ENCODE measurements at regions not wholly inside any gene's neighbourhood (a gene's known extent, or its start where the extent isn't known, plus 50 kb on each side); places are given as distances from the start of the nearest gene placed in this dataset.
"Not testable (repeated sequence)": the region's sequence is repeated elsewhere in the genome, so short reads cannot be mapped to it uniquely, and the experiment has no call there.

DNA sequence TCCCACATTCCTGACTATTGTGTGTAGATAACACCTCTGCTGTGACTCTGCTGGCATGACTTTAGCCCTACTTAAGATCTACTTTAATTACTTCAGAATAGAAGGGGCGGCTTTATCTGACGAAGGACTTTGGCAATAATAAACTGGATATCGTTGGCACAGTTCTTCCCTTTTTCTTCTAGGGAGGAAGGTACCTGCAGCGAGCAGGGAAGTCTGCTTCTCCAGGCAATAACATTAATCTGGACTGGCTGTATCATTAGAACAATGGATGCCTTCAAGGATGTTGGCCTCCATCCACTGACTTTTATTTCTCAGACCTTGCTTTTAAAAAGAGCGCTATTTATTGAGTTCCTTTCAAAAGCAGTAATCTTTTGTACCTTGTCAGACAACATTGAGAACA lies 172.6 kb upstream of the THSD7A start:
- no peak for DNase-seq (ENCODE audit: low read depth in 2 of 2)

DNA sequence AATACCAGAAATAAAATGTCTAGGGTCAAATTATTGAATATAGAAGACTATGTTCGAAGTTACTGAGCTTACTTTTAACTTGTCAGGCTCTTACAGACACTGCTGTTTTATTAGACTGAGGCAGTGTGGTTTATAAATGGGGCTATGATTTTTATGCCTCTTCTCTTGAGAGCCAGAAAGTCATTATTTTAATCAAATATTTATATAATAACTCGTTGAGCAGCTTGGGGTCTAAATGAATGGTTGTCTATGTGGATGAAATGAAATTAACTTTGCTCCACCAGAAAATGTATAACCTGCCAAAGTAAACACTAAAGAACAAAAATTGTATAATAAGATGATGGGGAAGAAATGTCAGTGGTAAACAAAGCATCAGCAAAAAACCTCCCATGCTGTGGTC lies 175.6 kb upstream of the THSD7A start:
- no peak for DNase-seq (ENCODE audit: low read depth in 2 of 2)

DNA sequence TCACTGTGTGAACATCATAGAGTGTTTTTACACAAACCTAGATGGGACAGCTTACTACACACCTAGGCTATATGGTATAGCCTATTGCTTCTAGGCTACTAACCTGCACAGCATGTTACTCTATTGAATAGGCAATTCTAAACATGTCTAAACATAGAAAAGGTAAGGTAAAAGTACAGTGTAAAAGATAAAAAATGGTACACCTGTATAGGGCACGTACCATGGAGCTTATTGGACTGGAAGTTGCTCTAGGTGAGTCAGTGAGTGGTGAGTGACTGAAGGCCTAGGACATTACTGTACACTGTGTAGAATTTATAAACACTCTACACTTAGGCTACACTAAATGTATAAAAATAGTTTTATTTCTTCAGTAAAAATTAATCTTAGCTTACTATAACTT lies 182.0 kb upstream of the THSD7A start:
- DNase-seq (ENCODE audit: low read depth in 2 of 2): no peak

DNA sequence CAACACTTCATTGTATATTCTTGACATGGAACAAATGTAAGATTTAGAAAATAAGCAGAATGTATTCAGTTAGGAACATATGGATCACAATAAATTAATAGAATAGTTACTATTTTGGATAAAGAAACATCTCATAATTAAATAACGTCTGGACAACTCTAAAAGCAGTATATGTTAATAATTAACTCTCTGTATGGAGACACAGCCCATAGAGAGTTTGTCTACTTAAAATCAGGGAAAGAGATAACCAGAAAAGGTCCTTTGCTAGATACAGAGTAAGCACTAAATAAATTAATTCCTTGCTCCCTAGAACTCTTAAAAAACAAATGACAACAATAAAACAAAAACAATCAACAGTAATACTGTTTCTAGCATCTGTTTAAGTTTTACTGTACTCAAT lies 184.4 kb upstream of the THSD7A start:
- no peak for DNase-seq (ENCODE audit: low read depth in 2 of 2)

DNA sequence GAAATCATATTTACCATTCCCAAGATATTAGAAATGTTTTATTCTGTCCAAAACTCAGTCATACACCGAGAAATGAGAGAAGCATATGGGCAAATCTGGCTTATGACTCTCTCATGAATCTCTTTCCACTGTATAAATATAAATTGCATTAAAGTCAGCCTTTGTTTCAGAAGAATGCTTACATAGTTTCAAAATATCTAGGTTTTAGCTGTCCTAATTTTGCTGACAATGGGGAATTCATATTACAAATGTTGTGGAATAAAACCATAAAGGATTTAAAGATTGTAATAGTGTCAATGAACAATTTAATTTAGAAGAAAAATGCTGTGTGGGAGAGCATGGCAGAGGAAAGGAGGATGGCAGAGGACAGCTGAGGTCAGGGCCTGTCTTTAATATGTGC lies 185.0 kb upstream of the THSD7A start:
- no peak for DNase-seq (ENCODE audit: low read depth in 2 of 2)

DNA sequence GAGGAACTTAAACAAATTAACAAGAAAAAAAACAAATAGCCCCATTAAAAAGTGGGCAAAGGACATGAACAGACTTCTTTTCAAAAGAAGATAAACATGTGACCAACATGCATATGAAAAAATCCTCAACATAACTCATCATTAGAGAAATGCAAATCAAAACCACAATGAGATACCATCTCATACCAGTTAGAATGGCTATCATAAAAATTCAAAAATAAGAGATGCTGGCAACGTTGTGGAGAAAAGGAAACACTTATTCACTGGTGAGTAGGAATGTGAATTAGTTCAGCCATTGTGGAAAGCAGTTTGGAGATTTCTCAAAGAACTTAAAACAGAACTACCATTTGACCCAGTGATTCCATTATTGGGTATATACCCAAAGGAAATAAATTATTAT lies 189.1 kb upstream of the TMEM106B start:
- not testable (repeated sequence) for DNase-seq (ENCODE audit: low read depth in 2 of 2)

DNA sequence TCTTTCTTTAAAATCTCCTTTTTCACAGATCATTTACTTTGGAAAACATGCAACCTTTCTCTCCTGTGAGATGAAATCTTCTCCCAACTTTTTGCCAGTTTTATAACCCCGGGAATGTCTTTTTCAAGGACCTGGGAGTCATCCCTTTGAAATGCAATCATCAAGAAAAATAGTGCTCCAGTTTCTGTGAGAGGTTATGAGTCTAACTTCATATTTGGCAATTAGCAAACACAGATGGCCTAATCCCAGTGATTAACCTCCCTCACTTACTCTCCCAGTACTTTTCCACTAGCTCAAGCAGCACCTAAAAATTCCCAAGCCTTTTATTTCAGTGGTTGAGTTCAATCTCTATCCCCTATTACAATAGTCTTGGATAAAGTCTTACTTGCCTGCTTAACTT lies 185.8 kb upstream of the TMEM106B start:
- no peak for DNase-seq (ENCODE audit: low read depth in 2 of 2)

DNA sequence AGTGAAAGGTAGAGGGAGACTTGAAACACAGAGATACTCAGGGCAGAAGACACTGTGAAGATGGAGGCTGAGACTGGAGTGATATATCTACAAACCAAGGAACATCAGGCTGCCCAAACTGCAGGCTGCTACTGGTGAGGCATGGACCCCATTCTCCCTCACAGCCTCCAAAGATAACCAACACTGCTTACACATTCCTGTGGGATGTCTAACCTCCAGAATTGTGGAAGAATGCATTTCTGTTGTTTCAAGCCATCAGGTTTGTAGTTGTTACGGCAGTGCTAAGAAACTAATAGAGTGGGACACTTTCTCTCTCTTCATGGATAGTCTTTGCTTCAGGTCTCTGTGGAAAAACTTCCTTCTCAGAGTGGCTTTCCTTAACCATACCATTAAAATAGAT lies 182.6 kb upstream of the TMEM106B start:
- DNase-seq (ENCODE audit: low read depth in 2 of 2): no peak

DNA sequence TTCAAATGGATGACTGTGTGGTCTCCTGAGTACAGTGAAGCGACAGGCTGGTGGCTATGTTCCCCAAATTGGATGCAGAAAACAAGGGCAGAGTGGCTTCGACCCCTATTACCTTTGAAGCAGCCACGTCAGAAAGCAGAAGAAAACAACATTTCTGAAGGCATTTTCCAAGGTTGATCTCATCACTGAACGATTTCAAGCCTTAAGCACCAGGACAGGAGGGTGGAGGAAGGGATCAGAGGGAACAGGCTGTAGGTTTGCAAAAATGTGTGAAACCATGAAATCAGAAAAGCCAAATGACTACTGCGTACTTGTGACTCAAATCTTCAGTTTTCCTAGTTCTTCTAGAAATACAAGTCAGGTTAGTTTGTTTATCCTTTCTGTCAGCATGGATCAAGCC lies 181.0 kb upstream of the TMEM106B start:
- DNase-seq (ENCODE audit: low read depth in 2 of 2): no peak

DNA sequence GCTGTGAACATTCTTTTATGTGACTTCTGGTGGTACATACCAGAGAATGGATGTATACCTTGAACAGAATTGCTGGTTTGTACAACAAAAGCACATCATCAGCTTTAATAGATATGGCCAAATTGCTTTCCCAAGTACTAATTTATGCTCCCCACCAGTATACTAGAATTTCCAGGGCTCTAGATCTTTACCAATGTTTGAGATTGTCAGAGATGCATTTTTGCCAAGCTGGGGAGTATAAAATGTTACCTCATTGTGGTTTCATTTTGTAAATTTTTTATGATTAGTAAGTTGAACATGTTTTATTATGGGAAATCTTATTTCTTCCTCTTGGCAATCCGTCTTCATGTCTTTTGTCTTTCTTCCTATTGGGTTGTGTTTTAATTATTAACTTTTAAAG lies 179.9 kb upstream of the TMEM106B start:
- no peak for DNase-seq (ENCODE audit: low read depth in 2 of 2)

DNA sequence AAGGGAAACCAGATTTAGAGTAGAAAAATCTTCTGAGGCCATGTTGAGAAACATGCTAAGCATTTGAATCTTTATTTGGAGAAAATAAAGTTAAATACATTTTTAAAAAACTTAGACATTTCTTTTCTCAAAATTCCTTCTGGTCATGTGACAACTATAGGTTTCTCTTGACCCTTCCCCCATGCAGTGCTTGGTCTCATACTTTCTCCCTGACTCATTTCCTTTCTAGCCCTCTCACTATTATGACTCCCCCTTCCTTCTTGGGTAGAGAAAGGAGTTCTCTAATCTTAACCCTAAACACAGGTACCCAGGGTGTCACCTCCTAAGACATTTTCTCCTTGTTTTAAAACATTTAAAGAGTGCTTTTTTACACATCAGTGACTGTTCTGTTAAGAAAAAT lies 179.5 kb upstream of the TMEM106B start:
- no peak for DNase-seq (ENCODE audit: low read depth in 2 of 2)

DNA sequence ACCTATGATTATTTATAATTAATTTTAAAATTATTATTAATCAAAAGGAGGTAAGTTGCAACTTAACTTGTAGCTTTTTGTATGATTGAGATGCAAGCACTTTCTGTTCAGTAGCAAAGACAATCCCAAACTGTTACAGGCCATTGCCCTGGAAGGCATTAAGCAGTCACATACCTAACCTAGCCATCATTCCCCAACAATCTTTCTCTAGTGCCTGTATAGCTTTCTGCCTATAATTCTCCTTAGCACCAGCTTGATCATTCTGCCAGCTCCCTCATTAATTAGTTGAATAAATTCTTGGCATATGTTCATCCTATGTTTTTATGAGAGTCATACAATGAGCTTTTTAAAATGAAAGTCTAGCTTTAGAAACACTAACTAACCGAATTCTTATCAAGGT lies 178.9 kb upstream of the TMEM106B start:
- no peak for DNase-seq (ENCODE audit: low read depth in 2 of 2)

DNA sequence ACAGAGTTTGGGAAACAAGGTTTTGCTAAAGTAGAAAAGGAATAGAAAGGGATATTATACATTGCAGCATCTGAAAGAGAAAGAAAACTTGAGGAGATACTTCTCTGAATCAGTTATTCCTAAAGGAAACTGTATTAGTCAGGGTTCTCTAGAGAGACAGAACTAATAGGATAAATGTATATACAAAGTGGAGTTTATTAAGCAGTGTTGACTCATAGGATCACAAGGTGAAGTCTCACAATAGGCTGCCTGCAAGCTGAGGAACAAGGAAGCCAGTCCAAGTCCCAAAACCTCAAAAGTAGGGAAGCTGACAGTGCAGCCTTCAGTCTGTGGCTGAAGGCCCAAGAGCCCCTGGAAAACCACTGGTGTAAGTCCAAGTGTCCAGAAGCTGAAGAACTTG lies 167.6 kb upstream of the TMEM106B start:
- DNase-seq (ENCODE audit: low read depth in 2 of 2): not testable (repeated sequence)

DNA sequence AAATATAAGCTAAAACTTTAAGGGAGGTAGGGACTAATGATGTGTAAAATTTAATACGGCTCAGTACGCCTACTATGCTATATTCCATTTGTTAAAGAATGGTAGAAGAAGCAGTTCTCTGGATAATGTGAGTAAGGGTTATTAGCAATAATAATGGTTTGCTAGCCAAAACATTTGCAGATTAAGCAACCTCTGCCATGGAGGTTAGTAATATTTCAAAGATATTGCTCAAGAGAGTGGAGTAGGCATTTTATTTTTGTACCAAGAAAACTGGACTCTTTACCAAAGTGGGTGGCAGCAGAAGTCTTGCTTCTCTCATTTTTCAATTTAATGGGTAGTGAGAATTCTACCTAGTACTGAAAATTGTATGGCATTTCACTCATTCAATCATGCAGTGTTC lies 158.9 kb upstream of the TMEM106B start:
- DNase-seq (ENCODE audit: low read depth in 2 of 2): no peak

DNA sequence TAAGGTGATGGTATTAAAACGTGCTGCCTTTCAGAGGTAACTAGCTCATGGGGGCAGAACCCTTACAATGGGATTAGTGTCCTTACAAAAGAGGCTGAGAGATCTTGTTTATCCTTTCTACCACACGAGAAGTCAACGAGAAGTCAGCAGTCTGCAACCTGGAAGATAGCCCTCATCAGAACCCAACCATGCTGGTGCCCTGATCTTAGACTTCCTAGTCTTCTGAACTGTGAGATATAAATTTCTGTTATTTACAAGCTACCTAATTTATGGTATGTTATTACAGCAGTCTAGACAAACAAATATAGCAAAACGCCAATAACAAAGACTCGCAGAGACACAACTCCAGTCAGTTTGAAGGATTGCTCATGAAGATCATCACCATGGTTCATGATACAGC lies 157.5 kb upstream of the TMEM106B start:
- DNase-seq (ENCODE audit: low read depth in 2 of 2): no peak

DNA sequence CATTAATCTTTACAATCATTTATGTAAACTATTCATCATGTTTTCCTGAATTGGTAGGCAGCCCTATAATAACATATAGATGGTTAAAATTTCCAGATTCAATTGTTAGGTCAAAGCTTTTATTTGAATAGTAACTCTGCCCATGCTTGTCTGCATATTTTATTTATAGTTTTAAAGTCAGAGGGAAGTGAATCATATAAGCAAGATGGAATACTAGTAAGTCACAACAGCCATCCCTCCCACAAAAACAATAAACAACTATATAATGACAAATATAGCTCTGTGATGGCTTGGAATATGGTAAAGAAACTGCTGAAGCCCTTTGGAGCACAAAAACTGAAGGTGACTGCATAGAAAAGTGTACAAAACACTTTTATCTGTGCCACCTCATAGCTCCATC lies 156.3 kb upstream of the TMEM106B start:
- DNase-seq (ENCODE audit: low read depth in 2 of 2): no peak

DNA sequence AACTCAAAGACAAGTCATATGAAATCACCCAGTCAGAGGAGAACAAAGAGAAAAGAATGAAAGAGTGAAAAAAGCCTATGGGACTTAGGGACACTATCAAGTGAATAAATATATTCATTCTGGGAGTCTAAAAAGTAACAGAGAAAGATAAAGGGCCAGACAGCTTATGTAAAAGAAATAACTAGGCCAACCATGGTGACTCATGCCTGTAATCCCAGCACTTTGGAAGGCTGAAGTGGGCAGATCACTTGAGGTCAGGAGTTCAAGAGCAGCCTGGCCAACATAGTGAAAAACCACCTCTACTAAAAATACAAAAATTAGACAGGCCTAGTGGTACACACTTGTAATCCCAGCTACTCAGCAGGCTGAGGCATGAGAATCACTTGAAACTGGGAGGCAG lies 154.7 kb upstream of the TMEM106B start:
- DNase-seq (ENCODE audit: low read depth in 2 of 2): no peak

DNA sequence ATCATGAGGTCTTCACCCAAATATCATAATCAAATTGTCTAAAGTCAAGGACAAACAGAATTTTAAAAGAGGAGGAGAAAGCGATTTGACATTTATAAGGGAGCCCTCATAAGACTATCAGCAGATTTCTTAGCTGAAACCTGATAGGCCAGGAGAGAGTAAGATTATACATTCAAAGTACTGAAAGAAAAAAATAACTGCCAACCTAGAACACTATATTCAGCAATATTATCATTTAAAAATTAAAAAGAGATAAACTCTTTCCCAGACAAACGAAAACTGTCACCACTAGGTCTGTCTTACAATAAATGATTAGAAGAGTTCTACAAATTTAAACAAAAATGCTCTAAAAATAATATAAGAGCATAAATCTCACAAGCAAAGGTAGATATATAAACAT lies 154.1 kb upstream of the TMEM106B start:
- DNase-seq (ENCODE audit: low read depth in 2 of 2): no peak

DNA sequence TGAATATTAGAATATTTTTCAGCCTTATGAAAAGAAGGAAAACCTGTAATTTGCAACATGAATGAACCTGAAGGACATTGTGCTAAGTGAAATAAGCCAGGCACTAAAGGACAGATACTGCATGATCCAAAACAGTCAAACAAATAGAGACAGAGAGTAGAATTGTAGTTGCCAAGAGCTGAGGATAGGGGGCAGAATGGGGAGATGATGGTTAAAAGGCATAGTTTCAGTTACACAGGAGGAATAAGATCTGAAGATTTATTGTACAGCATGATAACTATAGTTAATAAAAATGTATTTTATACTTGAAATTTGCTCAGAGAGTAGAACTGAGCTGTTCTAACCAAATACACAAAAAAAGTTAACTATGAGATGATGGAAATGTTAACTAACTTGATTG lies 149.0 kb upstream of the TMEM106B start:
- no peak for DNase-seq (ENCODE audit: low read depth in 2 of 2)

DNA sequence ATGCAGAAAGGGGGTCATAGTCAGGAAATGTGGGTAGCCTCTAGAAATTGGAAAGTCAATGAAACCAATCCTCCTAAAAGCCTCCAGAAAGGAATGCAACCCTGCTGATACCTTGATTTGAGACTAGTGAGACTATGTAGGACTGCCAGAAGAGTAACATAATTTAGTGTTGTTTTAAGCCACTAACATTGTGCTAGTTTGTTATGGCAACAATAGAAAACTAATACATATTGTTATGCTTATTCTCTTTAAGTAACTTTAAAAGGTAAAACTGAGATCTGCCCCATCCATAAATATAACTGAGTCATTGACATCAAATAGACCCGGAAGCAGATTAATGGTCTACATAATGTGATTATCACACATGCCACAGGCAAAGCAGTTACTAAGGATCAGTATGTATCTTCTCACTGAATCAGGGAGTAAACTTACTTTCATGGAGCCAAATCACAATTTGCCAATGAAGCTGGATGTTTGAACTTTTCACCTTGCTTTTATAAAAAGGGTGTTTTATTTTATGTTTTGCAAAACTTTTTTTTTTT lies 146.4 kb upstream of the TMEM106B start:
- no peak for DNase-seq (ENCODE audit: low read depth in 2 of 2)

DNA sequence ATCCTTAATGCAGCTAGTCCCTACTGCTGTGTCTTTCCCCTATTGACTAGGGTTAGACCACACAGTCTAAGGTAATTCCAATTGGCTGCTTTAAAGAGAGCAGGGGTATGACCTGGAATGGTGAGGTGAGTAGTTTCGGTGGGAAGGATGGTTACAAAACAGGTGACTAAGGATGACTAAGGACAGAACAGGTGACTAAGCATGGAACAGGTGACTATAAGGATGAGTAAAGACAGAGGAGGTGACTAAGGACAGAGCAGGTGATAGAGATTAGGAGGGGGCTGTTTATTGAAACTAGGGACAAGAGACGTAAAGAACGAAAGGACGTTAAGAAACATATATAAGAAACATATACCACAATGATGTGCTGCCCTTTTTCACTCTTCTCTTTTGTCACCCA lies 145.1 kb upstream of the TMEM106B start:
- no peak for DNase-seq (ENCODE audit: low read depth in 2 of 2)

DNA sequence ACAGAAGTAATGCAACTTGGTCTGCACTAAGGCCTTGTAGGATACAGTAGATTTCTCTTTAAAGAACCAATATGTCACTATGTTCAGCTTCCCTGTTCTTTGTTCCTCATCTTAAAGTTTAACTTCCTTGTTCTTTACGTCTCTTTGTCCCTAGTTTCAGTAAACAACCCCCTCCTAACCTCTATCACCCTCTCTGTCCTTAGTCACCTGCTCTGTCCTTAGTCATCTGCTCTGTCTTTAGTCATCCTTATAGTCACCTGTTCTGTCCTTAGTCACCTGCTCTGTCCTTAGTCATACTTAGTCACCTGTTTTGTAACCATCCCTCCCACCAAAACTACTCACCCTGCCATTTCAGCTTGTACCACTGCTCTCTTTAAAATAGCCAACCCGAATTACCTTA lies 144.6 kb upstream of the TMEM106B start:
- no peak for DNase-seq (ENCODE audit: low read depth in 2 of 2)

DNA sequence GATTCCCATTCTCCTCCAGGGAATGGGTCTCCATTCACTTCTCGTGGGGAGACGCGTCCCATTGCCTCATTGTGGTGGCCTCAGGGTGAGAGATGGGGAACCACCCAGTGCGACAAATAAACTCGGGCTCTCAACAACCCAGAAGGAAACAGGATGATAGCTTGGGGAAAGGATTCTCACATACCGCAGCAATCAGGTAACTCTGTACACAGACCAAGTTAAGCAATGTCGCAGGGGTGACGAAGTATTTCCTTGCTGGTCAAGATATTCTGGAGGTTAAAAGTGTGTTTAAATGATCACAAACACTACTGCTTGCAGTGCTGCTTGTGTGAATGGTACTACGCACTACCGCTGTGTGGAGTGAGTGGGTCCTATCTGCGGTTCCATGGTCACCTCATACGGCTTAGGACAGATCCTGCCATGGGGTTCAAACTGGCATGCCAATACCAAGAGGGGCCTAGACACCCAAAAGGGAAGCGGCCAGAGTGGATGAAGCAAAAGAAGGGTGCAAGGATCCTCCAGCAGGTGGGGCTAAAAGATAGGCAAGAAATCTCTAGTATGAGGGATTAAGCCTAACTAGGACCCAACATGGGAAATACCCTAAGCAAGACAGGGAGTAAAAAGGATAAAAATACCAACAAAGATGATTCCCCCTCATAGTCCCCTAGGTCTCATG lies 143.8 kb upstream of the TMEM106B start:
- peak; percentile 23 to 48 for DNase-seq (ENCODE audit: low read depth in 2 of 2)

DNA sequence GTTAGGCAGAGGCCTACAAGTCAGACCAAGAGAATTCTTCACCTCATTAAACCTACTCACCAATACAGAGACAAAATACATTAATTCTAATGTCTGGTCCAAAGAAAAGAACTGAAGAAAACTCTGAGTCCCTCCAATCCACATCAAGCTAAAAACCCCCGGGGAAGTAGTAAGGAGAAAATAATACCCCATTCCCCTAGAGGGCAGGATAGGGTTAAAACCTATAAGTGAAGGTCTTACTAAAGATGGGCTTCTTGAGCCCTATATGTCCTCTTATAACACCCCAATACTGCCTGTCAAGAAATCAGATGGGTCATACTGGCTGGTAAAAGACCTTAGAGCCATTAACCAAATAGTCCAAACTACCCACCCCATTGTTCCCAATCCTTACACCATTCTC lies 141.3 kb upstream of the TMEM106B start:
- DNase-seq (ENCODE audit: low read depth in 2 of 2): no peak
